Psoas muscle (tissue), 7 donors: ENCODE measurements at regions not wholly inside any gene's neighbourhood (a gene's known extent, or its start where the extent isn't known, plus 50 kb on each side); places are given as distances from the start of the nearest gene placed in this dataset.

Experiments used
- ATAC-seq, 4 donors: fragments of 200-7000 bp; cut with Tn5 transposase; one replicate each; pipeline ENCODE4 v1.9.1; 2020; ENCODE audit warnings: moderate library complexity in 3 of 4, mild to moderate bottlenecking in 2 of 4
- DNase-seq, 2 donors: peaks; one replicate each; pipeline ENCODE4 v3.0.0-alpha.2; 2020
- H3K27ac ChIP-seq: fragments of 200-600 bp; one replicate; pipeline ENCODE4 v1.8.0; 2022
- H3K27me3 ChIP-seq, 3 donors: fragments of 200-600 bp in 1 of 3; one replicate each; pipeline versions ENCODE4 v1.6.1 to v1.8.0; 2013 to 2022; ENCODE audit warnings: low read length in 2 of 3, mild to moderate bottlenecking in 2 of 3, moderate library complexity in 1 of 3; ENCODE audit not compliant: insufficient read depth in 3 of 3
- H3K36me3 ChIP-seq, 2 donors: fragments of 200-600 bp in 1 of 2; one replicate each; pipeline versions ENCODE4 v1.6.1 to v1.8.0; 2013 to 2022; ENCODE audit warnings: low read depth in 1 of 2, mild to moderate bottlenecking in 1 of 2, moderate library complexity in 1 of 2; ENCODE audit not compliant: insufficient read depth in 1 of 2
- H3K4me1 ChIP-seq: fragments of 200-600 bp; one replicate; pipeline ENCODE4 v1.8.0; 2022
- H3K4me3 ChIP-seq: fragments of 200-600 bp; one replicate; pipeline ENCODE4 v1.8.0; 2022; ENCODE audit warnings: mild to moderate bottlenecking
- H3K9me3 ChIP-seq: fragments of 200-600 bp; one replicate; pipeline ENCODE4 v1.8.0; 2022
- WGBS, 3 donors: extraction: QIAGEN DNeasy Blood & Tissue Kit; methylation state at CpG; one replicate each; pipeline versions ENCODE4 v1.1.6 to v1.1.7; 2013; 5-methylcytosine and 5-hydroxymethylcytosine counted together
- intact Hi-C, 2 donors: fragments of 100-400 bp; cut with DNase I; formaldehyde crosslinking; loops; one replicate each; pipeline versions ENCODE4 v1.11.0 to v1.14.2; 2022
- TF ChIP-seq, protein P1 (sequence below): fragments of 200-600 bp; IDR thresholded peaks from one replicate; pipeline ENCODE4 v1.8.0; 2022; ENCODE audit warnings: antibody characterized with exemption
- donor health status: healthy with polysubstance abuse.
- donor health status: DM: no; HTN: no; CAD: no; lungs with moderate emphysema.
- donor health status: Bipolar disorder and iron deficiency.
- donor health status: healthy.
- donor health status: DM: yes; HTN: yes; CAD: no.
- donor health status: DM: no; HTN: no; CAD: no.
- donor health status: DM: yes; HTN: yes; CAD: no.

DNA sequence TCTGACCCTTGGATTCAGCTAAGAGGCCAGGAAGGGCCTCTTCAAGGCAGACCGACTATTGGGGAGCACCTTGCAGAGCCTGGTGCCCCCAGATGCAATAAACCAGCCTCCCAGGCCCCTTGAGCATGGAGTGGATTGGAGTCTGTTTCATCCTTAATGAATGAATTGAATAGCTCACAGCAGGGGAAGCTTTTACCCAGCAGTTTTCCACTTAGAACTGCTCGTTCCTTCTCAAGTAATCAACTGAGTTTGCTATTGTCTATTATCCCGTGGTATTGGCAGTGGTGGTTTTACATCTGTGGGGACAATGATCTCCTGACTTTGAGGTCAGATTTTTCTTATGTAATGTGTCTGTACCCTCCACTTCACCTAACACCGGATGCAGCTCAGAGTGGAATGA, 197.6 kb downstream of the AACS start:
- Histone ChIP-seq H3K9me3 (no peaks in the 10 kb centered on the region), H3K4me3 (no peak overlapping the region), H3K36me3 (no peaks in the 10 kb centered on the region), H3K4me1 (no peaks in the 10 kb centered on the region), H3K27me3 (no peaks in the 10 kb centered on the region), H3K27ac (no peak overlapping the region)
- intact Hi-C loops, result no loop called here
- 35 to 45% (median 38%) methylated on average over 4 of the region's 4 CpGs for WGBS, 3 donors
- TF ChIP-seq, protein P1, sequence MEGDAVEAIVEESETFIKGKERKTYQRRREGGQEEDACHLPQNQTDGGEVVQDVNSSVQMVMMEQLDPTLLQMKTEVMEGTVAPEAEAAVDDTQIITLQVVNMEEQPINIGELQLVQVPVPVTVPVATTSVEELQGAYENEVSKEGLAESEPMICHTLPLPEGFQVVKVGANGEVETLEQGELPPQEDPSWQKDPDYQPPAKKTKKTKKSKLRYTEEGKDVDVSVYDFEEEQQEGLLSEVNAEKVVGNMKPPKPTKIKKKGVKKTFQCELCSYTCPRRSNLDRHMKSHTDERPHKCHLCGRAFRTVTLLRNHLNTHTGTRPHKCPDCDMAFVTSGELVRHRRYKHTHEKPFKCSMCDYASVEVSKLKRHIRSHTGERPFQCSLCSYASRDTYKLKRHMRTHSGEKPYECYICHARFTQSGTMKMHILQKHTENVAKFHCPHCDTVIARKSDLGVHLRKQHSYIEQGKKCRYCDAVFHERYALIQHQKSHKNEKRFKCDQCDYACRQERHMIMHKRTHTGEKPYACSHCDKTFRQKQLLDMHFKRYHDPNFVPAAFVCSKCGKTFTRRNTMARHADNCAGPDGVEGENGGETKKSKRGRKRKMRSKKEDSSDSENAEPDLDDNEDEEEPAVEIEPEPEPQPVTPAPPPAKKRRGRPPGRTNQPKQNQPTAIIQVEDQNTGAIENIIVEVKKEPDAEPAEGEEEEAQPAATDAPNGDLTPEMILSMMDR, result no peak
- no peak for ATAC-seq
- DNase-seq, result no peak

DNA sequence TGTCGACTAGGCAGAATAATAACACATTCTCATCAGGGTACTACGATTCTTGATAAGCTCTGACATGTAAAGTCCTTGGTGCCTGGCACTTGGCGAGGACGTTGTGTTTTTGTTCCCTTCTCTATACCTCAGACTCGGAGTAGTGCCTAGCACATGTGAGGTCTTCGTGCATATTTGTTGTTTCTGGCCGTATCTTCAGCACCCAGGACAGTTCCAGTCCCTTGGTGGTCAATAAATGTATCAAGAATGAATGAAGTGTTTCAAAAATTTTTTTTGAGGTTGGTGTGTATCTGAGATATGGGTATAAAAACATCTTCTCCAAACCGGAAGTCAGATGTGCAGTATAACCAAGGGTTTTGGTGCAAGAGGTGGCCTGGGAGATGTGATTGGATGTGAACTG, 198.2 kb downstream of the AACS start:
- Histone ChIP-seq H3K9me3 (no peaks in the 10 kb centered on the region), H3K4me1 (no peaks in the 10 kb centered on the region), H3K27me3 (no peaks in the 10 kb centered on the region), H3K36me3 (no peaks in the 10 kb centered on the region), H3K4me3 (no peak overlapping the region), H3K27ac (no peak overlapping the region)
- TF ChIP-seq, protein P1, result no peak
- ATAC-seq (no peak), DNase-seq (no peak)
- WGBS, 3 donors, result 84 to 87% (median 87%) methylated on average over 8 of the region's 8 CpGs
- intact Hi-C loops, result no loop called here

DNA sequence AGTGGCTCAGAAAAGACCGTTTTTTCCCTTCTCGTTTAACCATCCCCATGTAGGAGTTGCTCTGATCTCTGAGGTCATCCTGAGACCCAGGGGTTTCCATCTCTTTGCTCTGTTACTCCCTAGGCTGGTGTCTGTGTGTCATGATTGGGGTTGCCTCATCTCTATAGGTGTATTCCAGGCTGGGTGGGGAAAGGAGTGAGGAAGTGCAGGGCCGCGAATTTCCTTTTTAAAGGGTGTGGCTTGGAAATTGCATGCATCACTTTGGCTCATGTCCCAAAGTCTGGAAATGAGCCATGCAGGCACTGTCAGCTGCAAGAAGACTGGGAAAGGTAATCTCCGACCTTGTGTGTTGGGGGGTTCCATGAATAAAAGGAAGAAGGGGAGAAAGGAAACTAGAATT, 201.9 kb downstream of the AACS start:
- ATAC-seq, result no peak
- Histone ChIP-seq H3K27ac (no peak overlapping the region), H3K4me3 (no peak overlapping the region), H3K4me1 (no peaks in the 10 kb centered on the region), H3K9me3 (no peaks in the 10 kb centered on the region), H3K27me3 (peaks cover 0 to 2% (median 0%) of the 10 kb centered on the region in 3 donors), H3K36me3 (no peaks in the 10 kb centered on the region)
- WGBS, 3 donors, result 46 to 62% (median 55%) methylated on average over 5 of the region's 5 CpGs
- no peak for DNase-seq
- TF ChIP-seq, protein P1, result no peak
- intact Hi-C loops, result no loop called here

DNA sequence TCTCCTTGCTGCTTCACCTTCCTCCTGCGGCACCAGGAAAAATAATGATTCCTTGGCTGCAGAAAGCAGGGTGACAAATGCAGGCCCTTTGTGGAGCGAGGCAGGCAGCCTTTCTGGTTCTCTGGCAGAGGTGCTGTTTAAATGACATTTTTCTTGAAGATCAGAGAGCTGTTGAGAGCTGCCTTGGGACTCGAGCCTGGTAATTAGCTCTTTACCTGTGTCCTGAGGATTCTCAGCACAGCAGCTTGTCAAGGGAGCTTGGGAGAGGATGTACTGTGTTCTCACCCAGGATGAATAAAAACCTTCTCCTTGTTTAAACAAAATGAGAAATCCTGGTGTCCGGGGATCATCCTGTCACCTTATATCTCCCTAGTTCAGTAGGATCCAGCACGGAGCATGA, 204.0 kb downstream of the AACS start:
- intact Hi-C loops, result no loop called here
- Histone ChIP-seq H3K27me3 (peaks cover 0 to 2% (median 0%) of the 10 kb centered on the region in 3 donors), H3K4me3 (no peak overlapping the region), H3K9me3 (no peaks in the 10 kb centered on the region), H3K4me1 (no peaks in the 10 kb centered on the region), H3K27ac (no peak overlapping the region), H3K36me3 (no peaks in the 10 kb centered on the region)
- ATAC-seq (no peak), DNase-seq (no peak)
- WGBS, 3 donors, result 39 to 41% (median 40%) methylated on average over 5 of the region's 5 CpGs
- TF ChIP-seq, protein P1, result no peak

DNA sequence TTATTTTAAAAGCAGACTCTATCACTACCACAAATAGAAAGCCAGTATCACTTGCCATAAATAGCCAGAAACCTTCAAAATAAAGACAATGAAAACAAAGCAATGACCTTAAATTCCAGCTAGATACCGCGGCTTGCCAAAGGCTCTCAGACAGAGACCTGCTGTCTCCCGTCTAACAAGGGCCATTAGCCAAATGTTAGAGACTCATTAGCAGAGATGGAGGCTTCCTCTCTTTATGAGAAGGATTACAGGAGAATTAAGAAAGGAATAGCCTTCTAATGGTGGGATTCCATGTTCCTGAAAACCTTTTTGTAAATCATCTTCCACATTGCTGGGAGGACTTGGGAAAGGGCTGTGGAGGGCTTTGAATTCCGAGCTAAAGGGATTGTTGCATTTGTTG, 206.7 kb downstream of the AACS start:
- ATAC-seq (no peak), DNase-seq (no peak)
- Histone ChIP-seq H3K9me3 (no peaks in the 10 kb centered on the region), H3K27me3 (peaks cover 0 to 2% (median 0%) of the 10 kb centered on the region in 3 donors), H3K4me3 (no peak overlapping the region), H3K4me1 (no peaks in the 10 kb centered on the region), H3K36me3 (no peaks in the 10 kb centered on the region), H3K27ac (no peak overlapping the region)
- 26 to 35% (median 34%) methylated on average over 4 of the region's 4 CpGs for WGBS, 3 donors
- intact Hi-C loops, result no loop called here
- TF ChIP-seq, protein P1, result no peak
